ENCODE measurements at regions not wholly inside any gene's neighbourhood (a gene's known extent, or its start where the extent isn't known, plus 50 kb on each side); places are given as distances from the start of the nearest gene placed in this dataset.

DNA sequence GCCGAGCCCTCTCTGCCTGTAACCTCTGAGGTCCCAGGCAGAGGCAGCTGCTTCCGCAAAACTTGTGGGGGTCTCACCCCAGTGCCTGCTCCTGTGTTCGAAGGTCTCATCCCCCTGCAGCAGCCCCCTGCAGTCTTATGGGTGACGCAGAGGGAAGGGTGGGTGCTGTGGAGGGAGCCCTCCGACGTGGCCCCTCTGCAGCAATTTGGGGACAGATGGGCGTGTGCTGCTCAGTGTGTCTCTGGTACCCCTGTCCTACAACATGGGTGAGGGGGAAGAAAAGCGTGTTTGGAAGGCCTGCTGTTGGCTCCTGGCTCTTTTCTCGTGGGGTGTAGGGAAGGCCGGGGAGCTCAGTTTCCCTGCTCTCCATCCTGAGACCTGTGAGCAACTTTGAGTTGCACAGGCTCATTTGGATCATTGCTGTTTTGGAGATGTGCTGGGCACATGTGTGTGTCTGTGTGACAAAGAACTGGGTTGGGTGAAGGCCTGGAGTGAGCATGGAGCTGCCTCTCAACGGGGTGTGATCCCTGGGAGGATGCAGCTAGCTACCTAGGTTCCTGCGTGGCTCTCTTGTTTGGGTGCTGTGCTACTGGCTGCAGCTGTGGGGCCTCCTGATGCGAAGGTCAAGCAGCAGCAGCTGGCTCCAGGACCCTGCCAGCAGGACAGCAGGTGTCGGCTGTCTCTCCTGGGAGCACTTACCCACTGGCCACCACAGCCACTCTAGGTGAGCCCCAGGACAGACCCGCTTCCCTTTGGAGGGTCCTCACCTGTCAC, 179.6 kb upstream of the PITX1 start:
- Histone ChIP-seq H4K91ac (ENCODE audit: low read depth, low read length, poor library complexity) (no peak overlapping the region), H3K4me3 (ENCODE audit: low read length in 2 of 2) (peak overlapping the region in 1 of 2 donors; percentile 6), H2AFZ (ENCODE audit: low read length) (no peak overlapping the region), H3K36me3 (replicated peaks in 1 of 2; ENCODE audit: control insufficient read depth in 2 of 2, insufficient read depth in 2 of 2, low read length in 2 of 2) (no peaks in the 10 kb centered on the region), H3K79me1 (ENCODE audit: low read depth, low read length) (no peaks in the 10 kb centered on the region), H2BK12ac (ENCODE audit: low read length) (no peak overlapping the region), H3K27me3 (ENCODE audit: control insufficient read depth in 3 of 3, insufficient read depth in 3 of 3, low read depth in 1 of 3, low read length in 3 of 3) (peaks cover 0 to 24% (median 0%) of the 10 kb centered on the region in 3 experiments), H3K4me1 (ENCODE audit: control insufficient read depth in 2 of 2, insufficient read depth in 1 of 2, low read depth in 1 of 2, low read length in 2 of 2) (peaks cover 0 to 13% of the 10 kb centered on the region in 2 donors), H2BK120ac (ENCODE audit: low read depth, low read length) (no peak overlapping the region), H3K4me2 (ENCODE audit: insufficient read depth, low read length, poor library complexity, severe bottlenecking) (no peak overlapping the region), H3K9ac (ENCODE audit: low read depth, low read length, poor library complexity) (peak overlapping the region; percentile 10), H4K8ac (ENCODE audit: low read depth, low read length) (no peak overlapping the region), H2BK15ac (ENCODE audit: low read length) (no peak overlapping the region), H3K4ac (ENCODE audit: low read length) (no peak overlapping the region), H3K9me3 (replicated peaks in 1 of 2; ENCODE audit: control insufficient read depth in 2 of 2, insufficient read depth in 1 of 2, low read depth in 1 of 2, low read length in 2 of 2) (no peaks in the 10 kb centered on the region), H3K18ac (ENCODE audit: low read length) (peak overlapping the region; percentile 51), H3K14ac (ENCODE audit: low read length) (no peak overlapping the region), H3K23ac (ENCODE audit: low read depth, low read length, poor library complexity) (peak overlapping the region; percentile 5), H2BK5ac (ENCODE audit: low read length) (no peak overlapping the region), H2AK5ac (ENCODE audit: low read depth, low read length) (no peak overlapping the region), H3K27ac (replicated peaks; ENCODE audit: low read length) (no peak overlapping the region)
- DNase-seq (ENCODE audit: low spot score) = no peak
- no CpG with 5 or more reads among the region's 15 CpGs for WGBS, 2 donors (ENCODE audit: extremely low coverage in 2 of 2, insufficient read length in 2 of 2, insufficient replicate concordance in 1 of 2)

DNA sequence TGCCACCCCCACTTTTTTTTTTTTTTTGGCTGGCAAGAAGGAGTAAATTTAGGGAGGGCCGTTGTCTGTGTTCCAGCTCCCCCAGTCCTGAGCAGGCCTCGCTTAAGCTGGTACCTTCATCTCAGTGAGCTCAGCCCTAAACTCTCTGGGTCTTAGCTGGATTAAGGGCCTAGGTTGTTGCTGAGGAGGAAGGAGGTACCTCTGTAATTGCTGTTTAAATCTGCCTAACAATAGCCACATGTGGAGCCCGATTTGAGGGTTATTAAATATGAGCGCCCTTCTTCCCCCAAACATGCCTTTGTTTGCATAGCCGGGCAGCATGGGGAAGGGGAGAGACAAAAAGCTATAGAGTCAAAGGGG, 179.0 kb upstream of the PITX1 start:
- H3K79me1 ChIP-seq (ENCODE audit: low read depth, low read length) = no peaks in the 10 kb centered on the region
- DNase-seq (ENCODE audit: low spot score) = no peak
- H4K8ac ChIP-seq (ENCODE audit: low read depth, low read length) = no peak overlapping the region
- H2BK15ac ChIP-seq (ENCODE audit: low read length) = no peak overlapping the region
- H3K27me3 ChIP-seq (ENCODE audit: control insufficient read depth in 3 of 3, insufficient read depth in 3 of 3, low read depth in 1 of 3, low read length in 3 of 3) = peaks cover 0 to 24% (median 0%) of the 10 kb centered on the region in 3 experiments
- no peaks in the 10 kb centered on the region for H3K9me3 ChIP-seq (replicated peaks in 1 of 2; ENCODE audit: control insufficient read depth in 2 of 2, insufficient read depth in 1 of 2, low read depth in 1 of 2, low read length in 2 of 2)
- H3K4me1 ChIP-seq (ENCODE audit: control insufficient read depth in 2 of 2, insufficient read depth in 1 of 2, low read depth in 1 of 2, low read length in 2 of 2) = peaks cover 0 to 13% of the 10 kb centered on the region in 2 donors
- no peak overlapping the region for H2BK12ac ChIP-seq (ENCODE audit: low read length)
- no peak overlapping the region for H3K4me3 ChIP-seq (ENCODE audit: low read length in 2 of 2)
- no peak overlapping the region for H2AK5ac ChIP-seq (ENCODE audit: low read depth, low read length)
- H3K18ac ChIP-seq (ENCODE audit: low read length) = no peak overlapping the region
- no peak overlapping the region for H3K4ac ChIP-seq (ENCODE audit: low read length)
- H3K4me2 ChIP-seq (ENCODE audit: insufficient read depth, low read length, poor library complexity, severe bottlenecking) = no peak overlapping the region
- WGBS, 2 donors (ENCODE audit: extremely low coverage in 2 of 2, insufficient read length in 2 of 2, insufficient replicate concordance in 1 of 2) = no CpG with 5 or more reads among the region's 5 CpGs
- no peak overlapping the region for H4K91ac ChIP-seq (ENCODE audit: low read depth, low read length, poor library complexity)
- H3K27ac ChIP-seq (replicated peaks; ENCODE audit: low read length) = no peak overlapping the region
- no peaks in the 10 kb centered on the region for H3K36me3 ChIP-seq (replicated peaks in 1 of 2; ENCODE audit: control insufficient read depth in 2 of 2, insufficient read depth in 2 of 2, low read length in 2 of 2)
- H2BK5ac ChIP-seq (ENCODE audit: low read length) = no peak overlapping the region
- H3K9ac ChIP-seq (ENCODE audit: low read depth, low read length, poor library complexity) = no peak overlapping the region
- H2AFZ ChIP-seq (ENCODE audit: low read length) = no peak overlapping the region
- no peak overlapping the region for H3K14ac ChIP-seq (ENCODE audit: low read length)
- no peak overlapping the region for H3K23ac ChIP-seq (ENCODE audit: low read depth, low read length, poor library complexity)
- H2BK120ac ChIP-seq (ENCODE audit: low read depth, low read length) = no peak overlapping the region

GRCh38 chr5:135212361-135213026, 178.5 kb upstream of the PITX1 start:
- Histone ChIP-seq H2BK5ac (ENCODE audit: low read length) (no peak overlapping the region), H3K23ac (ENCODE audit: low read depth, low read length, poor library complexity) (peak overlapping the region; percentile 29), H3K27ac (replicated peaks; ENCODE audit: low read length) (no peak overlapping the region), H3K18ac (ENCODE audit: low read length) (peak overlapping the region; percentile 50), H3K27me3 (ENCODE audit: control insufficient read depth in 3 of 3, insufficient read depth in 3 of 3, low read depth in 1 of 3, low read length in 3 of 3) (peaks cover 0 to 24% (median 0%) of the 10 kb centered on the region in 3 experiments), H3K14ac (ENCODE audit: low read length) (no peak overlapping the region), H3K4me2 (ENCODE audit: insufficient read depth, low read length, poor library complexity, severe bottlenecking) (no peak overlapping the region), H4K8ac (ENCODE audit: low read depth, low read length) (no peak overlapping the region), H3K9me3 (replicated peaks in 1 of 2; ENCODE audit: control insufficient read depth in 2 of 2, insufficient read depth in 1 of 2, low read depth in 1 of 2, low read length in 2 of 2) (no peaks in the 10 kb centered on the region), H3K4me3 (ENCODE audit: low read length in 2 of 2) (peak overlapping the region in 1 of 2 donors; percentile 30), H3K36me3 (replicated peaks in 1 of 2; ENCODE audit: control insufficient read depth in 2 of 2, insufficient read depth in 2 of 2, low read length in 2 of 2) (no peaks in the 10 kb centered on the region), H2BK12ac (ENCODE audit: low read length) (no peak overlapping the region), H2BK120ac (ENCODE audit: low read depth, low read length) (no peak overlapping the region), H4K91ac (ENCODE audit: low read depth, low read length, poor library complexity) (no peak overlapping the region), H2AK5ac (ENCODE audit: low read depth, low read length) (no peak overlapping the region), H2AFZ (ENCODE audit: low read length) (no peak overlapping the region), H2BK15ac (ENCODE audit: low read length) (no peak overlapping the region), H3K9ac (ENCODE audit: low read depth, low read length, poor library complexity) (no peak overlapping the region), H3K79me1 (ENCODE audit: low read depth, low read length) (no peaks in the 10 kb centered on the region), H3K4me1 (ENCODE audit: control insufficient read depth in 2 of 2, insufficient read depth in 1 of 2, low read depth in 1 of 2, low read length in 2 of 2) (peaks cover 0 to 12% of the 10 kb centered on the region in 2 donors), H3K4ac (ENCODE audit: low read length) (no peak overlapping the region)
- WGBS, 2 donors (ENCODE audit: extremely low coverage in 2 of 2, insufficient read length in 2 of 2, insufficient replicate concordance in 1 of 2) = no CpG with 5 or more reads among the region's 10 CpGs
- DNase-seq (ENCODE audit: low spot score) = no peak

DNA sequence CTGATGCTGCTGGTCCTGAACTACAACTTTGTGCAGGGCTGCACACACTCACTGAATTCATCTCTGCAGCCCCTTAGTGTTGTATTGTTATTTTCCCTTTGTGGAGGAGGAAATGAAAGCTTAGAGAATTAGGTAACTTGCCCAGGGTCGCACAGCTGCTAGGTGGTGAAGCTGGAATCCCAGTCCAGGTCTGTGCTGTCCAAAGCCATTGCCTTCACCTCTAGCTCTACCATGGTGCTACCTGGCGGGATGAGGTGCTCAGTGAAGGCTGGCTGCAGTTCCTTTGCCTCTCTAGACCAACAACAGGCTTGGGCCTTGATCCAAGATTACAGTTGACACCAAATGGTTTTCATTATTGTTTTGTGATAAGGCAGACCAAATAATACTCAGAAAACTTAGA, 177.8 kb upstream of the PITX1 start:
- H3K4me3 ChIP-seq (ENCODE audit: low read length in 2 of 2) = no peak overlapping the region
- H4K8ac ChIP-seq (ENCODE audit: low read depth, low read length) = no peak overlapping the region
- H3K4ac ChIP-seq (ENCODE audit: low read length) = no peak overlapping the region
- no peak overlapping the region for H3K27ac ChIP-seq (replicated peaks; ENCODE audit: low read length)
- H2BK15ac ChIP-seq (ENCODE audit: low read length) = no peak overlapping the region
- WGBS, 2 donors (ENCODE audit: extremely low coverage in 2 of 2, insufficient read length in 2 of 2, insufficient replicate concordance in 1 of 2) = no CpG with 5 or more reads among the region's 2 CpGs
- no peak overlapping the region for H2BK12ac ChIP-seq (ENCODE audit: low read length)
- no peak overlapping the region for H3K4me2 ChIP-seq (ENCODE audit: insufficient read depth, low read length, poor library complexity, severe bottlenecking)
- H3K23ac ChIP-seq (ENCODE audit: low read depth, low read length, poor library complexity) = no peak overlapping the region
- no peaks in the 10 kb centered on the region for H3K79me1 ChIP-seq (ENCODE audit: low read depth, low read length)
- peaks cover 0 to 7% of the 10 kb centered on the region in 2 donors for H3K4me1 ChIP-seq (ENCODE audit: control insufficient read depth in 2 of 2, insufficient read depth in 1 of 2, low read depth in 1 of 2, low read length in 2 of 2)
- no peak overlapping the region for H2BK5ac ChIP-seq (ENCODE audit: low read length)
- no peak overlapping the region for H2BK120ac ChIP-seq (ENCODE audit: low read depth, low read length)
- no peak overlapping the region for H3K18ac ChIP-seq (ENCODE audit: low read length)
- no peak overlapping the region for H3K9ac ChIP-seq (ENCODE audit: low read depth, low read length, poor library complexity)
- H2AFZ ChIP-seq (ENCODE audit: low read length) = no peak overlapping the region
- no peak overlapping the region for H4K91ac ChIP-seq (ENCODE audit: low read depth, low read length, poor library complexity)
- no peak overlapping the region for H2AK5ac ChIP-seq (ENCODE audit: low read depth, low read length)
- H3K27me3 ChIP-seq (ENCODE audit: control insufficient read depth in 3 of 3, insufficient read depth in 3 of 3, low read depth in 1 of 3, low read length in 3 of 3) = peaks cover 0 to 24% (median 0%) of the 10 kb centered on the region in 3 experiments
- no peak overlapping the region for H3K14ac ChIP-seq (ENCODE audit: low read length)
- no peaks in the 10 kb centered on the region for H3K9me3 ChIP-seq (replicated peaks in 1 of 2; ENCODE audit: control insufficient read depth in 2 of 2, insufficient read depth in 1 of 2, low read depth in 1 of 2, low read length in 2 of 2)
- H3K36me3 ChIP-seq (replicated peaks in 1 of 2; ENCODE audit: control insufficient read depth in 2 of 2, insufficient read depth in 2 of 2, low read length in 2 of 2) = no peaks in the 10 kb centered on the region
- DNase-seq (ENCODE audit: low spot score) = no peak

Data from neuronal stem cell (in vitro differentiated cells).